Fibroblast of the aortic adventitia (primary cell): ENCODE measurements at regions not wholly inside any gene's neighbourhood (a gene's known extent, or its start where the extent isn't known, plus 50 kb on each side); places are given as distances from the start of the nearest gene placed in this dataset.

Experiments used
- DNase-seq: peaks from one replicate; pipeline ENCODE4 v3.0.0-alpha.2; 2010; ENCODE audit warnings: low read depth
- H3K4me3 ChIP-seq: 2 replicates; pipeline ENCODE4 v1.5.1; 2011; ENCODE audit warnings: low read depth, mild to moderate bottlenecking, control low read depth, low read length, moderate library complexity
- TF ChIP-seq, protein P1 (sequence below): IDR thresholded peaks from 2 replicates; pipeline ENCODE4 v1.5.1; 2011; ENCODE audit warnings: mild to moderate bottlenecking, low read length, control low read depth, inconsistent platforms; ENCODE audit not compliant: insufficient read depth

GRCh38 chr21:14768042-14768441 lies 221.9 kb upstream of the SAMSN1 start:
- TF ChIP-seq, protein P1, sequence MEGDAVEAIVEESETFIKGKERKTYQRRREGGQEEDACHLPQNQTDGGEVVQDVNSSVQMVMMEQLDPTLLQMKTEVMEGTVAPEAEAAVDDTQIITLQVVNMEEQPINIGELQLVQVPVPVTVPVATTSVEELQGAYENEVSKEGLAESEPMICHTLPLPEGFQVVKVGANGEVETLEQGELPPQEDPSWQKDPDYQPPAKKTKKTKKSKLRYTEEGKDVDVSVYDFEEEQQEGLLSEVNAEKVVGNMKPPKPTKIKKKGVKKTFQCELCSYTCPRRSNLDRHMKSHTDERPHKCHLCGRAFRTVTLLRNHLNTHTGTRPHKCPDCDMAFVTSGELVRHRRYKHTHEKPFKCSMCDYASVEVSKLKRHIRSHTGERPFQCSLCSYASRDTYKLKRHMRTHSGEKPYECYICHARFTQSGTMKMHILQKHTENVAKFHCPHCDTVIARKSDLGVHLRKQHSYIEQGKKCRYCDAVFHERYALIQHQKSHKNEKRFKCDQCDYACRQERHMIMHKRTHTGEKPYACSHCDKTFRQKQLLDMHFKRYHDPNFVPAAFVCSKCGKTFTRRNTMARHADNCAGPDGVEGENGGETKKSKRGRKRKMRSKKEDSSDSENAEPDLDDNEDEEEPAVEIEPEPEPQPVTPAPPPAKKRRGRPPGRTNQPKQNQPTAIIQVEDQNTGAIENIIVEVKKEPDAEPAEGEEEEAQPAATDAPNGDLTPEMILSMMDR, result no peak
- no peak for DNase-seq

GRCh38 chr21:14767192-14767852 lies 221.2 kb upstream of the SAMSN1 start:
- TF ChIP-seq, protein P1, result no peak
- H3K4me3 ChIP-seq, result no peak overlapping the region
- no peak for DNase-seq

More at GRCh38 chr21:14768042-14768441, 221.9 kb upstream of the SAMSN1 start:
- H3K4me3 ChIP-seq, result no peak overlapping the region

GRCh38 chr21:14766241-14766640 lies 220.1 kb upstream of the SAMSN1 start:
- TF ChIP-seq, protein P1, result no peak
- no peak overlapping the region for H3K4me3 ChIP-seq
- DNase-seq, result no peak

GRCh38 chr21:14763695-14764064 lies 217.6 kb upstream of the SAMSN1 start:
- DNase-seq, result no peak
- H3K4me3 ChIP-seq, result no peak overlapping the region
- TF ChIP-seq, protein P1, result no peak

- TF ChIP-seq, protein P1, result no peak
- H3K4me3 ChIP-seq, result no peak overlapping the region
- no peak for DNase-seq
Measured at GRCh38 chr21:14762734-14763694, 216.9 kb upstream of the SAMSN1 start.

GRCh38 chr21:14762327-14762726 lies 216.2 kb upstream of the SAMSN1 start:
- TF ChIP-seq, protein P1, result no peak
- no peak for DNase-seq
- H3K4me3 ChIP-seq, result no peak overlapping the region
